H9 (cell line): ENCODE measurements at regions not wholly inside any gene's neighbourhood (a gene's known extent, or its start where the extent isn't known, plus 50 kb on each side); places are given as distances from the start of the nearest gene placed in this dataset.

Source experiments
- DNase-seq: peaks from one replicate; pipeline ENCODE4 v3.0.0-alpha.2; 2017
- H2AFZ ChIP-seq: one replicate; pipeline ENCODE4 v1.6.1; 2013; ENCODE audit warnings: mild to moderate bottlenecking, low read length, control low read depth, moderate library complexity
- H2AK5ac ChIP-seq: 2 replicates; pipeline ENCODE4 v1.6.1; 2013; ENCODE audit warnings: low read length, control low read depth, mixed read lengths; ENCODE audit not compliant: insufficient read length
- H2BK120ac ChIP-seq: one replicate; pipeline ENCODE4 v1.6.1; 2013; ENCODE audit warnings: low read depth, mild to moderate bottlenecking, low read length, control low read depth, inconsistent platforms; ENCODE audit not compliant: poor library complexity, severe bottlenecking
- H2BK12ac ChIP-seq: 2 replicates; pipeline ENCODE4 v1.6.1; 2013; ENCODE audit warnings: low read length, control low read depth, mixed read lengths, low read depth; ENCODE audit not compliant: insufficient read length
- H2BK15ac ChIP-seq: 2 replicates; pipeline ENCODE4 v1.6.1; 2013; ENCODE audit warnings: low read depth, low read length, control low read depth
- H2BK20ac ChIP-seq: one replicate; pipeline ENCODE4 v1.6.1; 2013; ENCODE audit warnings: low read depth, mild to moderate bottlenecking, low read length, control low read depth, inconsistent platforms; ENCODE audit not compliant: poor library complexity, severe bottlenecking
- H2BK5ac ChIP-seq: 2 replicates; pipeline ENCODE4 v1.6.1; 2013; ENCODE audit warnings: low read length, control low read depth, mixed read lengths; ENCODE audit not compliant: insufficient read length
- H3K14ac ChIP-seq: 2 replicates; pipeline ENCODE4 v1.6.1; 2013; ENCODE audit warnings: low read length, control low read depth; ENCODE audit not compliant: insufficient read depth
- H3K18ac ChIP-seq: 2 replicates; pipeline ENCODE4 v1.6.1; 2013; ENCODE audit warnings: low read depth, mild to moderate bottlenecking, mixed read lengths, low read length, control low read depth; ENCODE audit not compliant: insufficient read length
- H3K23ac ChIP-seq: 2 replicates; pipeline ENCODE4 v1.6.1; 2013; ENCODE audit warnings: low read length, control low read depth, mixed read lengths, low read depth; ENCODE audit not compliant: insufficient read length
- H3K23me2 ChIP-seq: 2 replicates; pipeline ENCODE4 v1.6.1; 2013; ENCODE audit warnings: low read depth, mild to moderate bottlenecking, mixed read lengths, low read length, control low read depth; ENCODE audit not compliant: insufficient read length, poor library complexity, severe bottlenecking
- H3K27ac ChIP-seq: 2 replicates; pipeline ENCODE4 v1.5.1; 2013; ENCODE audit warnings: low read length, control low read depth, mixed read lengths, low read depth; ENCODE audit not compliant: insufficient read length
- H3K27me3 ChIP-seq: 2 replicates; pipeline ENCODE4 v1.6.1; 2013; ENCODE audit warnings: low read length, control low read depth, inconsistent platforms; ENCODE audit not compliant: insufficient read depth
- H3K4ac ChIP-seq: 2 replicates; pipeline ENCODE4 v1.6.1; 2013; ENCODE audit warnings: low read depth, mild to moderate bottlenecking, control low read depth, inconsistent platforms, low read length, moderate library complexity
- H3K4me1 ChIP-seq: 2 replicates; pipeline ENCODE4 v1.6.1; 2013; ENCODE audit warnings: low read length, control low read depth, inconsistent platforms; ENCODE audit not compliant: insufficient read depth
- H3K4me2 ChIP-seq: 2 replicates; pipeline ENCODE4 v1.6.1; 2013; ENCODE audit warnings: low read length, control low read depth, mixed read lengths; ENCODE audit not compliant: insufficient read length, insufficient read depth
- H3K56ac ChIP-seq: 2 replicates; pipeline ENCODE4 v1.6.1; 2013; ENCODE audit warnings: low read depth, mild to moderate bottlenecking, mixed read lengths, low read length, control low read depth; ENCODE audit not compliant: insufficient read length
- H3K79me1 ChIP-seq: 2 replicates; pipeline ENCODE4 v1.6.1; 2013; ENCODE audit warnings: low read depth, mild to moderate bottlenecking, moderate library complexity, low read length, control low read depth, inconsistent platforms; ENCODE audit not compliant: insufficient read depth, poor library complexity, severe bottlenecking
- H3K79me2 ChIP-seq: 2 replicates; pipeline ENCODE4 v1.6.1; 2013; ENCODE audit warnings: low read length, control low read depth, inconsistent platforms; ENCODE audit not compliant: insufficient read depth
- H3K9ac ChIP-seq: 2 replicates; pipeline ENCODE4 v1.6.1; 2013; ENCODE audit warnings: low read length, control low read depth, mixed read lengths; ENCODE audit not compliant: insufficient read length; ENCODE audit errors: extremely low read depth
- H3K9me3 ChIP-seq: one replicate; pipeline ENCODE4 v1.6.1; 2013; ENCODE audit warnings: low read depth, low read length, inconsistent platforms; ENCODE audit not compliant: control insufficient read depth
- H3T11ph ChIP-seq: one replicate; pipeline ENCODE4 v1.6.1; 2013; ENCODE audit warnings: mild to moderate bottlenecking, low read length, control low read depth, inconsistent platforms
- H4K20me1 ChIP-seq: one replicate; pipeline ENCODE4 v1.6.1; 2013; ENCODE audit not compliant: control insufficient read depth, insufficient read length, insufficient read depth
- H4K5ac ChIP-seq: 2 replicates; pipeline ENCODE4 v1.6.1; 2013; ENCODE audit warnings: low read depth, mild to moderate bottlenecking, mixed read lengths, low read length, control low read depth; ENCODE audit not compliant: insufficient read length
- H4K8ac ChIP-seq: replicated peaks from 2 replicates; pipeline ENCODE4 v1.6.1; 2013; ENCODE audit warnings: low read length, control low read depth, mixed read lengths, low read depth; ENCODE audit not compliant: insufficient read length
- H4K91ac ChIP-seq: 2 replicates; pipeline ENCODE4 v1.6.1; 2013; ENCODE audit warnings: low read depth, mild to moderate bottlenecking, moderate library complexity, mixed read lengths, low read length, control low read depth; ENCODE audit not compliant: insufficient read length
- H3K27ac Mint-ChIP-seq, 3 experiments: 2 replicates in 2 of 3; 3 replicates in 1 of 3; pipeline ENCODE4 v1.8.0; 2020 to 2021; ENCODE audit warnings: mixed read lengths in 3 of 3, mild to moderate bottlenecking in 1 of 3, moderate library complexity in 1 of 3
- H3K27me3 Mint-ChIP-seq: 2 replicates; pipeline ENCODE4 v1.8.0; 2021; ENCODE audit warnings: low read depth, mild to moderate bottlenecking, moderate library complexity, mixed read lengths
- H3K36me3 Mint-ChIP-seq, 3 experiments: 2 replicates in 2 of 3; 3 replicates in 1 of 3; pipeline ENCODE4 v1.8.0; 2020 to 2021; ENCODE audit warnings: low read depth in 3 of 3, mixed read lengths in 3 of 3; ENCODE audit not compliant: insufficient read depth in 1 of 3
- H3K4me1 Mint-ChIP-seq, 2 experiments: 2 replicates each; pipeline ENCODE4 v1.8.0; 2020; ENCODE audit warnings: mixed read lengths in 2 of 2
- H3K4me3 Mint-ChIP-seq, 2 experiments: 2 replicates in 1 of 2; 3 replicates in 1 of 2; pipeline ENCODE4 v1.8.0; 2020 to 2021; ENCODE audit warnings: mild to moderate bottlenecking in 2 of 2, mixed read lengths in 2 of 2, moderate library complexity in 1 of 2
- H3K9me3 Mint-ChIP-seq, 2 experiments: 2 replicates in 1 of 2; 3 replicates in 1 of 2; pipeline ENCODE4 v1.8.0; 2020; ENCODE audit warnings: mild to moderate bottlenecking in 2 of 2, mixed read lengths in 2 of 2, moderate library complexity in 1 of 2
- WGBS: extraction: QIAGEN DNeasy Blood & Tissue Kit; methylation state at CpG from one replicate; pipeline ENCODE4 v1.1.7; 2013; ENCODE audit warnings: missing lambda C conversion rate, low lambda C conversion rate, mixed read lengths; ENCODE audit not compliant: insufficient read length; ENCODE audit errors: extremely low coverage; 5-methylcytosine and 5-hydroxymethylcytosine counted together
- TF ChIP-seq, protein P1 (sequence below): fragments of 200-600 bp; sonication (generic); conservative IDR thresholded peaks from 3 replicates; pipeline ENCODE4 v1.8.0; 2021; ENCODE audit warnings: antibody characterized with exemption, mild to moderate bottlenecking

GRCh38 chr12:34547276-34547675 is 525.0 kb downstream of the ALG10 start:
- no peak for DNase-seq
- Histone ChIP-seq H4K5ac (no peak overlapping the region), H3K56ac (no peak overlapping the region), H3K14ac (no peak overlapping the region), H3K4me1 (no peaks in the 10 kb centered on the region), H2BK5ac (no peak overlapping the region), H3K4me2 (no peak overlapping the region), H3K18ac (no peak overlapping the region), H4K8ac (no peak overlapping the region), H3K4ac (no peak overlapping the region), H3T11ph (no peak overlapping the region), H3K9me3 (peaks cover 89% of the 10 kb centered on the region), H3K79me2 (no peaks in the 10 kb centered on the region), H3K79me1 (no peaks in the 10 kb centered on the region), H2AFZ (no peak overlapping the region), H3K27me3 (no peaks in the 10 kb centered on the region), H3K23ac (no peak overlapping the region), H2BK120ac (no peak overlapping the region), H2AK5ac (no peak overlapping the region), H4K20me1 (no peaks in the 10 kb centered on the region), H2BK15ac (no peak overlapping the region), H2BK20ac (no peak overlapping the region), H3K9ac (no peak overlapping the region), H4K91ac (no peak overlapping the region), H3K23me2 (no peaks in the 10 kb centered on the region), H3K27ac (no peak overlapping the region), H2BK12ac (no peak overlapping the region)
- peaks cover 6 to 19% (median 16%) of the 10 kb centered on the region in 3 experiments; a peak in 5 of 7 replicates for H3K36me3 Mint-ChIP-seq
- TF ChIP-seq, protein P1, sequence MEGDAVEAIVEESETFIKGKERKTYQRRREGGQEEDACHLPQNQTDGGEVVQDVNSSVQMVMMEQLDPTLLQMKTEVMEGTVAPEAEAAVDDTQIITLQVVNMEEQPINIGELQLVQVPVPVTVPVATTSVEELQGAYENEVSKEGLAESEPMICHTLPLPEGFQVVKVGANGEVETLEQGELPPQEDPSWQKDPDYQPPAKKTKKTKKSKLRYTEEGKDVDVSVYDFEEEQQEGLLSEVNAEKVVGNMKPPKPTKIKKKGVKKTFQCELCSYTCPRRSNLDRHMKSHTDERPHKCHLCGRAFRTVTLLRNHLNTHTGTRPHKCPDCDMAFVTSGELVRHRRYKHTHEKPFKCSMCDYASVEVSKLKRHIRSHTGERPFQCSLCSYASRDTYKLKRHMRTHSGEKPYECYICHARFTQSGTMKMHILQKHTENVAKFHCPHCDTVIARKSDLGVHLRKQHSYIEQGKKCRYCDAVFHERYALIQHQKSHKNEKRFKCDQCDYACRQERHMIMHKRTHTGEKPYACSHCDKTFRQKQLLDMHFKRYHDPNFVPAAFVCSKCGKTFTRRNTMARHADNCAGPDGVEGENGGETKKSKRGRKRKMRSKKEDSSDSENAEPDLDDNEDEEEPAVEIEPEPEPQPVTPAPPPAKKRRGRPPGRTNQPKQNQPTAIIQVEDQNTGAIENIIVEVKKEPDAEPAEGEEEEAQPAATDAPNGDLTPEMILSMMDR, result no peak
- H3K4me3 Mint-ChIP-seq, result no peak overlapping the region
- H3K9me3 Mint-ChIP-seq, result peaks cover 94 to 96% of the 10 kb centered on the region in 2 experiments
- no peaks in the 10 kb centered on the region for H3K4me1 Mint-ChIP-seq
- H3K27ac Mint-ChIP-seq, result no peak overlapping the region
- peaks cover 2% of the 10 kb centered on the region for H3K27me3 Mint-ChIP-seq
- WGBS, result no CpG with 5 or more reads among the region's 4 CpGs
